SJSA1 (cell line): ENCODE measurements at regions not wholly inside any gene's neighbourhood (a gene's known extent, or its start where the extent isn't known, plus 50 kb on each side); places are given as distances from the start of the nearest gene placed in this dataset.
A peak's percentile ranks its signal among the peaks of the same experiment; 100 is the strongest.

ENCODE experiments used
- DNase-seq, 2 experiments: peaks; one replicate each; pipeline ENCODE4 v3.0.0-alpha.2; 2015 to 2020; ENCODE audit warnings: low spot score in 2 of 2, low read depth in 1 of 2
- H3K27ac ChIP-seq: fragments of 250-450 bp; sonication (Bioruptor Pico); 2 replicates; pipeline ENCODE4 v1.5.1; 2020; ENCODE audit warnings: mild to moderate bottlenecking, moderate library complexity
- H3K27me3 ChIP-seq: fragments of 250-450 bp; sonication (Bioruptor Pico); replicated peaks from 2 replicates; pipeline ENCODE4 v1.5.1; 2020; ENCODE audit warnings: mild to moderate bottlenecking, moderate library complexity
- H3K36me3 ChIP-seq: fragments of 250-450 bp; sonication (Bioruptor Pico); 2 replicates; pipeline ENCODE4 v1.5.1; 2020; ENCODE audit warnings: mild to moderate bottlenecking
- H3K4me1 ChIP-seq: fragments of 250-450 bp; sonication (Bioruptor Pico); replicated peaks from 2 replicates; pipeline ENCODE4 v1.6.1; 2021; ENCODE audit warnings: mild to moderate bottlenecking
- H3K4me3 ChIP-seq: fragments of 250-450 bp; sonication (Bioruptor Pico); 2 replicates; pipeline ENCODE4 v1.5.1; 2020; ENCODE audit warnings: mild to moderate bottlenecking
- H3K9me3 ChIP-seq: fragments of 250-450 bp; sonication (Bioruptor Pico); replicated peaks from 2 replicates; pipeline ENCODE4 v1.5.1; 2020; ENCODE audit warnings: mild to moderate bottlenecking

- no peaks in the 10 kb centered on the region for H3K4me1 ChIP-seq
- H3K9me3 ChIP-seq, result no peaks in the 10 kb centered on the region
- no peaks in the 10 kb centered on the region for H3K27me3 ChIP-seq
- H3K27ac ChIP-seq, result no peak overlapping the region
- no peak overlapping the region for H3K4me3 ChIP-seq
- no peak for DNase-seq
- H3K36me3 ChIP-seq, result no peaks in the 10 kb centered on the region
Measured at GRCh38 chr16:51569203-51569931, 418.3 kb upstream of the SALL1 start.

- Histone ChIP-seq H3K27ac (no peak overlapping the region), H3K36me3 (no peaks in the 10 kb centered on the region), H3K4me1 (no peaks in the 10 kb centered on the region)
Measured at GRCh38 chr16:51567911-51568310, 416.8 kb upstream of the SALL1 start.

GRCh38 chr16:51565184-51565583 is 414.1 kb upstream of the SALL1 start:
- Histone ChIP-seq H3K36me3 (no peaks in the 10 kb centered on the region), H3K4me1 (no peaks in the 10 kb centered on the region), H3K27me3 (no peaks in the 10 kb centered on the region), H3K27ac (no peak overlapping the region), H3K4me3 (no peak overlapping the region), H3K9me3 (no peaks in the 10 kb centered on the region)
- DNase-seq, result no peak

More at GRCh38 chr16:51567911-51568310, 416.8 kb upstream of the SALL1 start:
- DNase-seq, result no peak
- Histone ChIP-seq H3K27me3 (no peaks in the 10 kb centered on the region), H3K4me3 (no peak overlapping the region), H3K9me3 (no peaks in the 10 kb centered on the region)

GRCh38 chr16:51562891-51563290 is 411.8 kb upstream of the SALL1 start:
- no peaks in the 10 kb centered on the region for H3K4me1 ChIP-seq
- no peaks in the 10 kb centered on the region for H3K9me3 ChIP-seq
- no peaks in the 10 kb centered on the region for H3K27me3 ChIP-seq
- H3K36me3 ChIP-seq, result no peaks in the 10 kb centered on the region
- DNase-seq, result no peak
- H3K27ac ChIP-seq, result no peak overlapping the region
- no peak overlapping the region for H3K4me3 ChIP-seq

- H3K36me3 ChIP-seq, result no peaks in the 10 kb centered on the region
- H3K4me3 ChIP-seq, result no peak overlapping the region
- no peak overlapping the region for H3K27ac ChIP-seq
- DNase-seq, result no peak
- no peaks in the 10 kb centered on the region for H3K27me3 ChIP-seq
- no peaks in the 10 kb centered on the region for H3K9me3 ChIP-seq
- peaks cover 12% of the 10 kb centered on the region for H3K4me1 ChIP-seq
Measured at GRCh38 chr16:51559901-51560300, 408.8 kb upstream of the SALL1 start.

GRCh38 chr16:51557670-51558069 is 406.6 kb upstream of the SALL1 start:
- H3K4me1 ChIP-seq, result peaks cover 12% of the 10 kb centered on the region
- H3K36me3 ChIP-seq, result no peaks in the 10 kb centered on the region
- H3K9me3 ChIP-seq, result no peaks in the 10 kb centered on the region
- no peaks in the 10 kb centered on the region for H3K27me3 ChIP-seq
- DNase-seq, result no peak
- no peak overlapping the region for H3K27ac ChIP-seq
- no peak overlapping the region for H3K4me3 ChIP-seq

GRCh38 chr16:51556694-51557340 is 405.7 kb upstream of the SALL1 start:
- Histone ChIP-seq H3K27me3 (no peaks in the 10 kb centered on the region), H3K4me1 (peaks cover 12% of the 10 kb centered on the region), H3K9me3 (no peaks in the 10 kb centered on the region), H3K27ac (peak overlapping the region; percentile 37), H3K4me3 (no peak overlapping the region), H3K36me3 (no peaks in the 10 kb centered on the region)
- peak; percentile 83 to 84 for DNase-seq

GRCh38 chr16:51553910-51554309 is 402.8 kb upstream of the SALL1 start:
- Histone ChIP-seq H3K4me1 (peaks cover 24% of the 10 kb centered on the region), H3K27ac (no peak overlapping the region), H3K9me3 (no peaks in the 10 kb centered on the region), H3K4me3 (no peak overlapping the region), H3K27me3 (no peaks in the 10 kb centered on the region), H3K36me3 (no peaks in the 10 kb centered on the region)
- DNase-seq, result no peak

- Histone ChIP-seq H3K9me3 (no peaks in the 10 kb centered on the region), H3K36me3 (no peaks in the 10 kb centered on the region), H3K27me3 (no peaks in the 10 kb centered on the region), H3K27ac (no peak overlapping the region), H3K4me1 (peaks cover 24% of the 10 kb centered on the region), H3K4me3 (no peak overlapping the region)
- DNase-seq, result no peak
Measured at GRCh38 chr16:51553314-51553713, 402.2 kb upstream of the SALL1 start.

- DNase-seq, result no peak
- no peaks in the 10 kb centered on the region for H3K27me3 ChIP-seq
- H3K4me3 ChIP-seq, result no peak overlapping the region
- no peaks in the 10 kb centered on the region for H3K36me3 ChIP-seq
- peaks cover 12% of the 10 kb centered on the region for H3K4me1 ChIP-seq
- no peaks in the 10 kb centered on the region for H3K9me3 ChIP-seq
- H3K27ac ChIP-seq, result no peak overlapping the region
Measured at GRCh38 chr16:51550800-51551347, 399.8 kb upstream of the SALL1 start.

- no peak for DNase-seq
- H3K4me1 ChIP-seq, result peaks cover 21% of the 10 kb centered on the region
- no peaks in the 10 kb centered on the region for H3K9me3 ChIP-seq
- no peak overlapping the region for H3K27ac ChIP-seq
- H3K4me3 ChIP-seq, result no peak overlapping the region
- H3K27me3 ChIP-seq, result no peaks in the 10 kb centered on the region
- H3K36me3 ChIP-seq, result no peaks in the 10 kb centered on the region
Measured at GRCh38 chr16:51549836-51550235, 398.8 kb upstream of the SALL1 start.

GRCh38 chr16:51545951-51546350 is 394.9 kb upstream of the SALL1 start:
- H3K4me3 ChIP-seq, result no peak overlapping the region

GRCh38 chr16:51544851-51545467 is 393.9 kb upstream of the SALL1 start:
- no peaks in the 10 kb centered on the region for H3K27me3 ChIP-seq
- peaks cover 33% of the 10 kb centered on the region for H3K4me1 ChIP-seq
- no peaks in the 10 kb centered on the region for H3K36me3 ChIP-seq
- H3K27ac ChIP-seq, result no peak overlapping the region
- no peak overlapping the region for H3K4me3 ChIP-seq
- DNase-seq, result peak; percentile 56 to 71
- H3K9me3 ChIP-seq, result no peaks in the 10 kb centered on the region

More at GRCh38 chr16:51545951-51546350, 394.9 kb upstream of the SALL1 start:
- Histone ChIP-seq H3K4me1 (peaks cover 31% of the 10 kb centered on the region), H3K27me3 (no peaks in the 10 kb centered on the region), H3K27ac (no peak overlapping the region), H3K36me3 (no peaks in the 10 kb centered on the region), H3K9me3 (no peaks in the 10 kb centered on the region)
- DNase-seq, result no peak

GRCh38 chr16:51543971-51544370 is 392.9 kb upstream of the SALL1 start:
- no peak overlapping the region for H3K27ac ChIP-seq
- H3K27me3 ChIP-seq, result no peaks in the 10 kb centered on the region
- H3K36me3 ChIP-seq, result no peaks in the 10 kb centered on the region
- no peak for DNase-seq
- peaks cover 40% of the 10 kb centered on the region for H3K4me1 ChIP-seq
- H3K9me3 ChIP-seq, result no peaks in the 10 kb centered on the region
- no peak overlapping the region for H3K4me3 ChIP-seq
